Keratinocyte (primary cell): ENCODE measurements at regions not wholly inside any gene's neighbourhood (a gene's known extent, or its start where the extent isn't known, plus 50 kb on each side); places are given as distances from the start of the nearest gene placed in this dataset.

Source experiments
- DNase-seq: peaks from one replicate; pipeline ENCODE4 v3.0.0-alpha.2; 2011; ENCODE audit warnings: low read depth, missing footprints, low spot score
- FAIRE-seq: peaks from 2 replicates; lab custom pipeline; 2011; peaks lifted over from hg19 to GRCh38; lab: Jason Lieb, UNC
- H2AFZ ChIP-seq: 2 replicates; pipeline ENCODE4 v1.6.0; 2012; ENCODE audit warnings: low read length, control low read depth, inconsistent platforms; ENCODE audit not compliant: control insufficient read depth
- H3K27ac ChIP-seq: 2 replicates; pipeline ENCODE4 v1.5.1; 2011; ENCODE audit warnings: low read length; ENCODE audit not compliant: control insufficient read depth, insufficient read depth
- H3K27me3 ChIP-seq: 3 replicates; pipeline ENCODE4 v1.6.0; 2011; ENCODE audit warnings: low read length; ENCODE audit not compliant: control insufficient read depth, insufficient read depth; ENCODE audit errors: extremely low read depth
- H3K36me3 ChIP-seq, 2 experiments: 2 replicates in 1 of 2; 3 replicates in 1 of 2; pipeline ENCODE4 v1.5.1; 2011; ENCODE audit warnings: low read length in 2 of 2, mild to moderate bottlenecking in 1 of 2; ENCODE audit not compliant: control insufficient read depth in 2 of 2, insufficient read depth in 2 of 2; ENCODE audit errors: extremely low read depth in 1 of 2
- H3K4me1 ChIP-seq: 3 replicates; pipeline ENCODE4 v1.5.1; 2011; ENCODE audit warnings: low read length; ENCODE audit not compliant: control insufficient read depth, insufficient read depth; ENCODE audit errors: extremely low read depth
- H3K4me2 ChIP-seq: 3 replicates; pipeline ENCODE4 v1.6.0; 2011; ENCODE audit warnings: low read depth, low read length; ENCODE audit not compliant: control insufficient read depth, insufficient read depth; ENCODE audit errors: extremely low read depth
- H3K4me3 ChIP-seq, 3 experiments: fragments of 200-600 bp in 1 of 3; sonication (generic) in 1 of 3; 2 replicates in 2 of 3; 3 replicates in 1 of 3; pipeline ENCODE4 v1.5.1; 2011 to 2016; ENCODE audit warnings: low read length in 3 of 3, mild to moderate bottlenecking in 3 of 3, control low read depth in 2 of 3, inconsistent platforms in 1 of 3, low read depth in 1 of 3, mixed read lengths in 1 of 3, mixed run types in 1 of 3, moderate library complexity in 1 of 3; ENCODE audit not compliant: control insufficient read depth in 2 of 3, insufficient read depth in 2 of 3; ENCODE audit errors: extremely low read depth in 1 of 3
- H3K79me2 ChIP-seq: 2 replicates; pipeline ENCODE4 v1.6.0; 2012; ENCODE audit warnings: low read length; ENCODE audit not compliant: control insufficient read depth, insufficient read depth
- H3K9ac ChIP-seq: 3 replicates; pipeline ENCODE4 v1.6.0; 2011; ENCODE audit warnings: low read length; ENCODE audit not compliant: control insufficient read depth, insufficient read depth; ENCODE audit errors: extremely low read depth
- H3K9me1 ChIP-seq: 3 replicates; pipeline ENCODE4 v1.6.0; 2011; ENCODE audit warnings: low read length; ENCODE audit not compliant: control insufficient read depth, insufficient read depth; ENCODE audit errors: extremely low read depth
- H3K9me3 ChIP-seq: 2 replicates; pipeline ENCODE4 v1.5.1; 2012; ENCODE audit warnings: low read depth, low read length; ENCODE audit not compliant: control insufficient read depth
- H4K20me1 ChIP-seq: 3 replicates; pipeline ENCODE4 v1.6.0; 2011; ENCODE audit warnings: low read length; ENCODE audit not compliant: control insufficient read depth, insufficient read depth; ENCODE audit errors: extremely low read depth
- EZH2 ChIP-seq: IDR thresholded peaks from one replicate; pipeline ENCODE4 v1.6.1; 2012; ENCODE audit warnings: inconsistent platforms, mild to moderate bottlenecking, low read length, moderate library complexity
- dilution Hi-C: fragments of 300-500 bp; cut with MboI; formaldehyde crosslinking; loops from one replicate; pipeline ENCODE4 v1.7.0; 2020; ENCODE audit warnings: low sequenced_read_pairs; ENCODE audit not compliant: extremely low pct_ligation_motif_present
- TF ChIP-seq, protein P1 (sequence below), 3 experiments: IDR thresholded peaks in 1 of 3; conservative IDR thresholded peaks in 1 of 3; optimal IDR thresholded peaks in 1 of 3; 2 replicates in 2 of 3; 3 replicates in 1 of 3; pipeline versions ENCODE3 to v1.5.1; 2011; ENCODE audit warnings: low read length in 3 of 3, mild to moderate bottlenecking in 3 of 3, moderate library complexity in 2 of 3, control low read depth in 1 of 3, inconsistent platforms in 1 of 3; ENCODE audit not compliant: insufficient read depth in 2 of 3; ENCODE audit errors: extremely low read depth in 1 of 3

GRCh38 chr3:106255870-106256248, 387.0 kb upstream of the CBLB start:
- no peaks in the 10 kb centered on the region for H4K20me1 ChIP-seq
- H3K27me3 ChIP-seq = no peaks in the 10 kb centered on the region
- no peak overlapping the region for H3K4me2 ChIP-seq
- H3K79me2 ChIP-seq = no peaks in the 10 kb centered on the region
- TF ChIP-seq EZH2 = no peak
- TF ChIP-seq, protein P1, sequence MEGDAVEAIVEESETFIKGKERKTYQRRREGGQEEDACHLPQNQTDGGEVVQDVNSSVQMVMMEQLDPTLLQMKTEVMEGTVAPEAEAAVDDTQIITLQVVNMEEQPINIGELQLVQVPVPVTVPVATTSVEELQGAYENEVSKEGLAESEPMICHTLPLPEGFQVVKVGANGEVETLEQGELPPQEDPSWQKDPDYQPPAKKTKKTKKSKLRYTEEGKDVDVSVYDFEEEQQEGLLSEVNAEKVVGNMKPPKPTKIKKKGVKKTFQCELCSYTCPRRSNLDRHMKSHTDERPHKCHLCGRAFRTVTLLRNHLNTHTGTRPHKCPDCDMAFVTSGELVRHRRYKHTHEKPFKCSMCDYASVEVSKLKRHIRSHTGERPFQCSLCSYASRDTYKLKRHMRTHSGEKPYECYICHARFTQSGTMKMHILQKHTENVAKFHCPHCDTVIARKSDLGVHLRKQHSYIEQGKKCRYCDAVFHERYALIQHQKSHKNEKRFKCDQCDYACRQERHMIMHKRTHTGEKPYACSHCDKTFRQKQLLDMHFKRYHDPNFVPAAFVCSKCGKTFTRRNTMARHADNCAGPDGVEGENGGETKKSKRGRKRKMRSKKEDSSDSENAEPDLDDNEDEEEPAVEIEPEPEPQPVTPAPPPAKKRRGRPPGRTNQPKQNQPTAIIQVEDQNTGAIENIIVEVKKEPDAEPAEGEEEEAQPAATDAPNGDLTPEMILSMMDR (optimal IDR thresholded peaks at IDR 0.05 in 1 of 3, IDR thresholded peaks at IDR 0.05 in 1 of 3, conservative IDR thresholded peaks at IDR 0.05 in 1 of 3; ENCODE audit: extremely low read depth in 1 of 3, insufficient read depth in 2 of 3, low read length in 3 of 3) = no peak
- H3K9ac ChIP-seq = no peak overlapping the region
- H3K4me3 ChIP-seq = no peak overlapping the region
- H2AFZ ChIP-seq = no peak overlapping the region
- DNase-seq = no peak
- no peaks in the 10 kb centered on the region for H3K9me1 ChIP-seq
- no peaks in the 10 kb centered on the region for H3K36me3 ChIP-seq
- H3K9me3 ChIP-seq = peaks cover 2% of the 10 kb centered on the region
- no peaks in the 10 kb centered on the region for H3K4me1 ChIP-seq
- no peak overlapping the region for H3K27ac ChIP-seq
- dilution Hi-C loops = no loop called here
- no peak for FAIRE-seq

DNA sequence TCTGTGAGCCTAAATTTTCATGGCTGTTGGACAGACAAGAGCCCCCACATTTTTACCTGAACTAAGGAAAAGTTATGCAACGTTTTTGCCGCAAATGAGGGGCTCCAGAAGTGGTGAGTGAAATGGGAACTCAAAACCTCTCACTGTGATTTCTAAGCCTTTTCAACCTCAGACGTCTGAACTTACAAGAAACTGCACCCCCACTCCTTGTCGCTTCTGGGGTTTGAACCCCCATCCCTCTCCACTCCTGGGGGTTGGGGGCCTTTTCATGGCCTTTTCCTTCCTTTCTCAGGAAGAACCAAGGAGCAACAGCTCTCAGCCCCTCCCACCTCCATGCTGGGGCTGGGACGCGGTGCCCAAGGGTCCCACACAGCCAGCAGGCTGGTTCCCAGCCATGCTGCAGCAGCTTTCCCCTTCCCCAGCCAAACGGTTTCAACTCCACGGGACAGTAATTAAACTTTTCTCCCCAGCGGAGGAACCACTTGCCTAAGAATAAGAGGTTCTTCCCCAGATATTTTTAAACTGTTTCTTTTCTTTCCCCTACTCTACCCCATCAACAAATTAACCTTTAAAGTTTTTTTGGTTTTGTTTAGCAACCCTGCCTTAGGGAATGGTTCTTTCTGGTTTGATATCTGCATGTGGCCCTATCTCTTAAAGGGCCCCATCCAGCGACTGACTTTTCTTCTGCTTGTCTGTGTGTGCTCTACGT, 387.6 kb upstream of the CBLB start:
- Histone ChIP-seq H3K27me3 (no peaks in the 10 kb centered on the region), H3K9me3 (no peaks in the 10 kb centered on the region), H3K4me2 (no peak overlapping the region), H4K20me1 (no peaks in the 10 kb centered on the region), H3K36me3 (no peaks in the 10 kb centered on the region), H2AFZ (no peak overlapping the region), H3K4me1 (no peaks in the 10 kb centered on the region), H3K4me3 (no peak overlapping the region), H3K9me1 (no peaks in the 10 kb centered on the region), H3K27ac (no peak overlapping the region), H3K79me2 (no peaks in the 10 kb centered on the region), H3K9ac (no peak overlapping the region)
- FAIRE-seq = no peak
- dilution Hi-C loops = no loop called here
- TF ChIP-seq EZH2 = no peak
- TF ChIP-seq, protein P1 (optimal IDR thresholded peaks at IDR 0.05 in 1 of 3, IDR thresholded peaks at IDR 0.05 in 1 of 3, conservative IDR thresholded peaks at IDR 0.05 in 1 of 3; ENCODE audit: extremely low read depth in 1 of 3, insufficient read depth in 2 of 3, low read length in 3 of 3) = no peak
- no peak for DNase-seq
